Fibroblast of lung (primary cell): ENCODE measurements at regions not wholly inside any gene's neighbourhood (a gene's known extent, or its start where the extent isn't known, plus 50 kb on each side); places are given as distances from the start of the nearest gene placed in this dataset.

ENCODE experiments used
- CTCF ChIP-seq, 2 donors: IDR thresholded peaks in 1 of 2; conservative IDR thresholded peaks in 1 of 2; 1 replicate in 1 of 2; 2 replicates in 1 of 2; pipeline ENCODE4 v1.5.1; 2011 to 2012; ENCODE audit warnings: low read length in 2 of 2, control low read depth in 1 of 2, inconsistent platforms in 1 of 2, low read depth in 1 of 2, mild to moderate bottlenecking in 1 of 2
- EZH2 ChIP-seq: IDR thresholded peaks from 2 replicates; pipeline ENCODE4 v1.5.1; 2012; ENCODE audit warnings: low read length, control low read depth, mild to moderate bottlenecking; ENCODE audit errors: missing control alignments

DNA sequence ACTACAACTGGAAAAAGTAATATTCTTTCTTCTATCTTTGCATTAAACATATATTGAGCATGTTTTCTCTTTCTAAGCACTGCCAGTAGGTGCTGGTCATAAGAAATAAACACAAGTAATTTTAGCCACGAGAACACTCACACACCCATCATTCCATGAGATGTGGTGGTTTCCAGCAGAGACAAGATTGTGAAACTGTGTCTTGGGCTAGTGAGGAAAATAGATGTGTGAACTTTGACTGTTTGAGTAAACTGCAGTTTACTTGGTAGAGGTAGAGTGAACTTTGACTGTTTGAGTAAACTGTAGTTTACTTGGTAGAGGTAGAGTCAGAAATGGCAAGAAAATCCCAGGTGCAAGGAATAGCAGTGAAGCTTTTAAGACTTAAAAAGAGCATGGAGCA is 300.9 kb upstream of the HS3ST1 start:
- TF ChIP-seq CTCF (conservative IDR thresholded peaks at IDR 0.05 in 1 of 2, IDR thresholded peaks at IDR 0.05 in 1 of 2; ENCODE audit: low read depth in 1 of 2, low read length in 2 of 2) = no peak
- TF ChIP-seq EZH2 = no peak
